GM21528 (cell line): ENCODE measurements at regions not wholly inside any gene's neighbourhood (a gene's known extent, or its start where the extent isn't known, plus 50 kb on each side); places are given as distances from the start of the nearest gene placed in this dataset.

ENCODE experiments used
- ATAC-seq: cut with Tn5 transposase; IDR thresholded peaks from one replicate; pipeline ENCODE4 v1.9.1; 2021; ENCODE audit warnings: mild to moderate bottlenecking, moderate library complexity; ENCODE audit not compliant: unreplicated experiment, low FRiP score

DNA sequence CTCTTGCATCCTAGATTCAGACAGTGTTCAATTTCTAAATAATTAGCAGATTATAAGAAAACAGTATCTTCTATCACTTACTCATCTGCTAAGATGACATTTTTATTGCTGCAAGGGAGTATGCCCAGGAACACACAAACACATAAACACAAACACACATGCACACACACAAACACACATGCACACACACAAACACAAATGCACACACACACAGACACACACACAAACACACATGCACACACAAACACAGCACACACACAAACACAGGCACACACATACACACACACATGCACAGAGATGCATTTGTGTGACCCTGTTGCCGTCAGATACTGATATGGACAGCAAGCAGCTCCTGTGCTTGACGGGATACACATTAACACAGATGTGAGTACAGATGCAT is 612.9 kb downstream of the IRX1 start:
- no peak for ATAC-seq

DNA sequence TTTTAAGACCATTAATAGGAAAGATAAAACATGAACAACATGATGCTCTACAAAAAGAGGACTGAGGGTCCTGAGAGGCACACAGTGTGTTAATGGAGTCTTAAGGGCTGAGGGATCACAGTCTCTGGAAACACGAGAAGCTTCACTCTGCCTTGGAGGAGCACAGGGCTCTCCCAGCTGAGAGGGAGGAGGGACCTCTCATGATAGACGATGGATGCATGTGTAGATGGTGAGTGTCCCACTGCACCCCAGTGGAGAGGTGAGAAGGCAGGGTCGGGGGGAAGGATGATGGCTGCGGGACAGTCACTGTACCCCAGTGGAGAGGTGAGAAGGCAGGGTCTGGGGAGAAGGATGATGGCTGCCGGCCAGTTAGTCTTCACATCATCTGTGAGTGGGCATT is 613.4 kb downstream of the IRX1 start:
- ATAC-seq, result no peak

DNA sequence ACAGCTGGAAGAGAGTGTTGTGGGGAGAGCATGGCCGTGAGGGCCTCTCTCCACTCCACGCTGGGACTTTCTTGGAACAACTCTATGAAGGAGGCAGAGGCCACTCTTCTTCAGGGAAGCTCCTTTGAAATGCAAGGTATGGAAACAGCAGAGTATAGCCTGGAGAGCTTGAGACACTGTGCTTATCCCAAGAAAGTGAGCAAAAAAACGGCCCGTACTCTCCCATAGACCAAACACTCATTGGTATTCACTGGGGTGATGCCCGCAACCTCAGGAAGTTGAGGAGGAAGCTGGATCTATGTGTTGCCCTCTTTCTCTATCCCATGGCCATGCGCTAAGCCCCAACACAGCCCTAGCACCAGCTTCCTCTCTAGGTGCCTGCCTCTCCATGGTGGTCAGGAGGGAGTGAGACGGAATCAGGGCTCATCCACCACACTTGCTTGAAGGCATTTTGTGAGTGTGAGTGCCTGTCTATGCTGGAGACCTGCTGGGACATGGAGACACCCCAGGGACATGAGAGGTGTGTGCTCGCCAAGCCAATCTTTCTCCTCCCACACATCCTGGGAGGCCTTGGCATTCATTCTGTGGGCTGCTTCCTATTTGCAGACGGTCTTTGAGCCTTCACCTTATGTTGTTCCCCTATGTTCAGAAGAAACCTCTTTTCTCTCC is 616.6 kb downstream of the IRX1 start:
- ATAC-seq, result no peak

- ATAC-seq, result no peak
Measured at GRCh38 chr5:4212981-4213819, 617.6 kb downstream of the IRX1 start.

DNA sequence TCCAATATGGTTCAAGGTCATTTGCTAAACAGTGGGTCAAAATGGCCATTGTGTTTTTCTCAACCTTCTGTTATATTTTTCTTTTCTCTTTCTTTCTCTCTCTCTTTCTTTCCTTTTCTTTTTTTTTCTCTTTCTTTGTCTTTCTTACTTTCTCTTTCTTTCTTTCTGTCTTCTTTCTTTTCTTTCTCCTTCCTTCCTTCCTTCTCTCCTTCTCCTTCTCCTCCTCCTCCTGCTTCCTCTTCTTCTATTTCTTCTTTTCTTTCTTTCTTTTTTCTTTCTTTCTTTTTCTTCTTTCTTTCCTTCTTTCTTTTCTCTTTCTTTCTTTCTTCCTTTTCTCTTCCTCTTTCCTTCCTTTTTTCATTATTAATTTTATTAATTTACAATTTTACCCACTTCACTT is 619.5 kb downstream of the IRX1 start:
- ATAC-seq, result no peak

DNA sequence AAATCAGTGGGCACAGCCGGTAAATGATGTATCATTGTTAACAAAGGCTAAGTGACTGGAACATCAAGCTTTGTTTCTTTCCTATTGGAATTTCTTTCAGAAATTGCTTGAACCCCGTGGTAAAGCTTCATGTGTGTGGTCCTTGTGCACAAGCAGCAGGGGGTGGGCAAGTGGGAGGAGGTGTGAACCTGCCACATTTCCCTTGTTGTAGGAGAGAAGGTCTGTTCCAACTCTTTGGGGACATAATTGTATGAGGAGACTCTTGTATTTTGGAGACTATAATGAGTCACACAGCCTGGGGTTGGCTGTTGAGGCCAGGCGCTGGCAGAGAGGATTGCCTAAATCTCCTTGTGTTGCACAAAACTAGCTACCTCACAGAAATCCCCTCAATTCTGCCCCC is 620.5 kb downstream of the IRX1 start:
- no peak for ATAC-seq

- no peak for ATAC-seq
Measured at GRCh38 chr5:4220016-4220415, 624.4 kb downstream of the IRX1 start.

- no peak for ATAC-seq
Measured at GRCh38 chr5:4221048-4221447, 625.4 kb downstream of the IRX1 start.

GRCh38 chr5:4222147-4222546 is 626.5 kb downstream of the IRX1 start:
- ATAC-seq, result no peak

- ATAC-seq, result no peak
Measured at GRCh38 chr5:4222821-4223220, 627.2 kb downstream of the IRX1 start.

- ATAC-seq, result no peak
Measured at GRCh38 chr5:4225741-4226140, 630.1 kb downstream of the IRX1 start.

- no peak for ATAC-seq
Measured at GRCh38 chr5:4226565-4226964, 630.9 kb downstream of the IRX1 start.

- ATAC-seq, result no peak
Measured at GRCh38 chr5:4228708-4229107, 633.1 kb downstream of the IRX1 start.

GRCh38 chr5:4229414-4230292 is 634.0 kb downstream of the IRX1 start:
- no peak for ATAC-seq

DNA sequence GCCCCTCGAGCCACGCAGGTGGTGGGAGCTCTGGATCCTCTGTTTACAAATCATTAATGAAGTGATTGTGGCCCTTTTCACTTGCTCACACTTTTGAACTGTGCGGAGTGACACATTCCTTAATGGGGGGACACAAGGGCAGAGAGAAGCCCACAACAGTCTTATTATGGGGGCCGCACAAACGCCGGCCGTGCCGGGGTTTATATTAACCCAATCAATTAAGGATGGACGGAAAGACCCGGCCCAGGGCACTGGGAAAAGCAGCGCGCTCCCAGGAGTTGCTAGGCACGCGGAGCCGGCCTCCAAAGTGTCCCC is 634.8 kb downstream of the IRX1 start:
- no peak for ATAC-seq

- no peak for ATAC-seq
Measured at GRCh38 chr5:4230786-4231641, 635.4 kb downstream of the IRX1 start.

DNA sequence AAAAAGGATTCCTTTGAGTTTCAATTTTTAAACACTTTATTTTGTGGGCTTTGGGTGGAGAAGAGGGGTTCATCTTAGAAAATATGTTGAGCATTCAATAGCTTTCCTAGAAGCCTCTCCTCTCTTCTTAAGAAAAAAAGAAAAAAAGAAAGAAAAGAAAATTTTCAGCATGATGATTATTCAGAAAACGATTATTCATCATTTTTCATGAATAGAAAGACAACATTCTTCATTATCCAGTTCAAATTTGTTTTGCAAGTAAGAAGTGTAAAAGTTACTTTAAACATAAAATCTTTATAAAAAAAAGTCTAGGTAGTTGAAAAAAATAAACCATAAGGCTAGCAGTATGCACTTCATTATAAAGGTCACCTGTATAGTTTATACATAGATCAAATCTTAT is 636.5 kb downstream of the IRX1 start:
- no peak for ATAC-seq

GRCh38 chr5:4233671-4234070 is 638.0 kb downstream of the IRX1 start:
- no peak for ATAC-seq

GRCh38 chr5:4243479-4244264 is 648.0 kb downstream of the IRX1 start:
- no peak for ATAC-seq

- no peak for ATAC-seq
Measured at GRCh38 chr5:4244306-4244705, 648.7 kb downstream of the IRX1 start.
